IMR-90 (cell line): ENCODE measurements at regions not wholly inside any gene's neighbourhood (a gene's known extent, or its start where the extent isn't known, plus 50 kb on each side); places are given as distances from the start of the nearest gene placed in this dataset.

Source experiments
- ATAC-seq: fragments of 200-7000 bp; cut with Tn5 transposase; 2 replicates; pipeline ENCODE4 v1.9.1; 2020; ENCODE audit warnings: low read depth, mild to moderate bottlenecking, moderate library complexity
- BruUV-seq: library from RNA; stranded (reverse); fragments of 400-500 nt; replicated peaks from 2 replicates; lab custom pipeline; 2021; lab: Mats Ljungman, UMichigan
- CTCF ChIA-PET: fragments of 300-600 bp; formaldehyde crosslinking; extraction: SDS; loops from one replicate; lab custom pipeline; 2021; ENCODE audit warnings: antibody characterized with exemption; lab: Yijun Ruan, JAX
- POLR2A ChIA-PET: fragments of 300-600 bp; sonication (Branson Sonifier 250); formaldehyde crosslinking; loops from one replicate; lab custom pipeline; 2022; ENCODE audit warnings: antibody characterized with exemption; ENCODE audit not compliant: unreplicated experiment; lab: Charles Lee
- DNase-seq: peaks from one replicate; pipeline ENCODE4 v3.0.0; 2013
- H2AFZ ChIP-seq: replicated peaks from 2 replicates; pipeline ENCODE3; 2013; ENCODE audit warnings: low read length, mild to moderate bottlenecking; ENCODE audit not compliant: poor library complexity
- H2AK5ac ChIP-seq: 2 replicates; pipeline ENCODE4 v1.6.1; 2013; ENCODE audit warnings: low read depth, low read length, inconsistent platforms
- H2AK9ac ChIP-seq: replicated peaks from 2 replicates; pipeline ENCODE3; 2013; ENCODE audit warnings: mild to moderate bottlenecking, low read depth, low read length, moderate library complexity; ENCODE audit not compliant: poor library complexity
- H2BK120ac ChIP-seq: 2 replicates; pipeline ENCODE4 v1.6.1; 2013; ENCODE audit warnings: low read depth, low read length, inconsistent platforms
- H2BK15ac ChIP-seq: 3 replicates; pipeline ENCODE4 v1.6.1; 2013; ENCODE audit warnings: low read depth, low read length, inconsistent platforms
- H2BK20ac ChIP-seq: 2 replicates; pipeline ENCODE4 v1.6.1; 2013; ENCODE audit warnings: low read depth, mild to moderate bottlenecking, inconsistent platforms, low read length, moderate library complexity
- H2BK5ac ChIP-seq: 2 replicates; pipeline ENCODE4 v1.6.1; 2013; ENCODE audit warnings: mild to moderate bottlenecking, low read depth, low read length, inconsistent platforms; ENCODE audit not compliant: poor library complexity, severe bottlenecking
- H3K14ac ChIP-seq: replicated peaks from 2 replicates; pipeline ENCODE4 v1.6.1; 2013; ENCODE audit warnings: low read depth, low read length, inconsistent platforms
- H3K18ac ChIP-seq: 2 replicates; pipeline ENCODE4 v1.6.1; 2013; ENCODE audit warnings: low read depth, low read length, control low read depth
- H3K23ac ChIP-seq: 2 replicates; pipeline ENCODE4 v1.6.1; 2013; ENCODE audit warnings: low read depth, low read length, inconsistent platforms
- H3K27ac ChIP-seq: 2 replicates; pipeline ENCODE4 v1.5.1; 2013; ENCODE audit warnings: mild to moderate bottlenecking, control low read depth, low read length; ENCODE audit not compliant: insufficient read depth
- H3K27me3 ChIP-seq: 2 replicates; pipeline ENCODE4 v1.6.1; 2013; ENCODE audit warnings: low read length; ENCODE audit not compliant: control insufficient read depth, insufficient read depth
- H3K36me3 ChIP-seq: 2 replicates; pipeline ENCODE4 v1.6.1; 2013; ENCODE audit warnings: low read length, mixed read lengths; ENCODE audit not compliant: control insufficient read depth, insufficient read depth
- H3K4ac ChIP-seq: 2 replicates; pipeline ENCODE4 v1.6.1; 2013; ENCODE audit warnings: low read depth, low read length, inconsistent platforms
- H3K4me1 ChIP-seq: 2 replicates; pipeline ENCODE4 v1.6.1; 2013; ENCODE audit warnings: low read length, mixed read lengths; ENCODE audit not compliant: control insufficient read depth, insufficient read depth
- H3K4me2 ChIP-seq: 2 replicates; pipeline ENCODE4 v1.6.1; 2013; ENCODE audit warnings: low read depth, mild to moderate bottlenecking, control low read depth, low read length, moderate library complexity
- H3K4me3 ChIP-seq: 2 replicates; pipeline ENCODE4 v1.5.1; 2013; ENCODE audit warnings: low read depth, mild to moderate bottlenecking, control low read depth, low read length, moderate library complexity; ENCODE audit not compliant: insufficient read depth
- H3K56ac ChIP-seq: 2 replicates; pipeline ENCODE4 v1.6.1; 2013; ENCODE audit warnings: low read length, inconsistent platforms; ENCODE audit not compliant: insufficient read depth; ENCODE audit errors: extremely low read depth
- H3K79me1 ChIP-seq, 2 experiments: 2 replicates each; pipeline ENCODE4 v1.6.1; 2013; ENCODE audit warnings: low read length in 2 of 2, inconsistent platforms in 1 of 2, low read depth in 1 of 2
- H3K9ac ChIP-seq: 2 replicates; pipeline ENCODE4 v1.6.1; 2013; ENCODE audit warnings: low read depth, low read length, control low read depth
- H3K9me1 ChIP-seq: 2 replicates; pipeline ENCODE4 v1.6.1; 2013; ENCODE audit warnings: low read length, inconsistent platforms; ENCODE audit not compliant: insufficient read depth
- H3K9me3 ChIP-seq: 2 replicates; pipeline ENCODE4 v1.6.1; 2013; ENCODE audit warnings: low read length; ENCODE audit not compliant: control insufficient read depth, insufficient read depth
- H4K20me1 ChIP-seq: 2 replicates; pipeline ENCODE4 v1.6.1; 2013; ENCODE audit warnings: low read length, inconsistent platforms; ENCODE audit not compliant: insufficient read depth
- H4K5ac ChIP-seq: 2 replicates; pipeline ENCODE4 v1.6.1; 2013; ENCODE audit warnings: mild to moderate bottlenecking, low read depth, low read length, control low read depth
- H4K8ac ChIP-seq, 2 experiments: 2 replicates each; pipeline ENCODE4 v1.6.1; 2013; ENCODE audit warnings: low read depth in 2 of 2, low read length in 2 of 2, control low read depth in 1 of 2, inconsistent platforms in 1 of 2
- H4K91ac ChIP-seq: 2 replicates; pipeline ENCODE4 v1.6.1; 2013; ENCODE audit warnings: low read depth, low read length, inconsistent platforms; ENCODE audit not compliant: insufficient read depth
- CEBPB ChIP-seq: IDR thresholded peaks from 2 replicates; pipeline ENCODE4 v1.6.1; 2012; ENCODE audit warnings: low read depth, low read length, improper control_type of control experiment
- CTCF ChIP-seq: conservative IDR thresholded peaks from 2 replicates; pipeline ENCODE4 v1.5.1; 2012; ENCODE audit warnings: mild to moderate bottlenecking, low read depth, low read length, improper control_type of control experiment
- WGBS, 2 experiments: methylation state at CpG; one replicate each; pipeline versions ENCODE4 v1.1.5 to v1.1.7; 2013; ENCODE audit warnings: missing lambda C conversion rate in 2 of 2; ENCODE audit not compliant: insufficient read length in 1 of 2; ENCODE audit errors: extremely low coverage in 2 of 2; 5-methylcytosine and 5-hydroxymethylcytosine counted together
- dilution Hi-C: fragments of 300-500 bp; cut with HindIII; formaldehyde crosslinking; loops from one replicate; pipeline ENCODE4 v1.14.3; 2018; ENCODE audit warnings: low sequenced_read_pairs; ENCODE audit not compliant: unreplicated experiment
- in situ Hi-C: fragments of 300-500 bp; cut with MboI; formaldehyde crosslinking; loops from 3 replicates; pipeline ENCODE4 v1.14.3; 2019; ENCODE audit warnings: low sequenced_read_pairs, inconsistent platforms, mixed read lengths
- intact Hi-C: fragments of 100-400 bp; cut with micrococcal nuclease; formaldehyde crosslinking; loops from 2 replicates; pipeline ENCODE4 v1.10.0; 2022

GRCh38 chr1:65055747-65056146 lies 89.4 kb upstream of the JAK1 start:
- no peaks in the 10 kb centered on the region for H3K27me3 ChIP-seq
- no peaks in the 10 kb centered on the region for H4K20me1 ChIP-seq
- H3K4me1 ChIP-seq: no peaks in the 10 kb centered on the region
- no peak overlapping the region for H2AK9ac ChIP-seq
- H2AK5ac ChIP-seq: no peak overlapping the region
- intact Hi-C loops: no loop called here
- no peaks in the 10 kb centered on the region for H3K9me3 ChIP-seq
- H2AFZ ChIP-seq: no peak overlapping the region
- in situ Hi-C loops: no loop called here
- TF ChIP-seq CEBPB (peak; percentile 61), CTCF (no peak)
- H4K91ac ChIP-seq: no peak overlapping the region
- H3K27ac ChIP-seq: no peak overlapping the region
- peaks cover 7% of the 10 kb centered on the region for H3K36me3 ChIP-seq
- H2BK5ac ChIP-seq: no peak overlapping the region
- no peak overlapping the region for H4K5ac ChIP-seq
- no peak overlapping the region for H3K4me3 ChIP-seq
- ATAC-seq (no peak), DNase-seq (no peak)
- ChIA-PET POLR2A (no interaction called here), CTCF (no interaction called here)
- BruUV-seq: no TSS peak
- WGBS, 2 experiments: no CpG with 5 or more reads among the region's 2 CpGs
- H2BK15ac ChIP-seq: no peak overlapping the region
- no peak overlapping the region for H3K14ac ChIP-seq
- no peaks in the 10 kb centered on the region for H3K9me1 ChIP-seq
- H3K4ac ChIP-seq: no peak overlapping the region
- H3K23ac ChIP-seq: no peak overlapping the region
- no peak overlapping the region for H3K18ac ChIP-seq
- no peaks in the 10 kb centered on the region for H3K79me1 ChIP-seq
- no peak overlapping the region for H2BK20ac ChIP-seq
- H4K8ac ChIP-seq: no peak overlapping the region
- H3K4me2 ChIP-seq: no peak overlapping the region
- H3K9ac ChIP-seq: no peak overlapping the region
- no peak overlapping the region for H2BK120ac ChIP-seq
- no peak overlapping the region for H3K56ac ChIP-seq
- dilution Hi-C loops: no loop called here
